ENCODE measurements at regions not wholly inside any gene's neighbourhood (a gene's known extent, or its start where the extent isn't known, plus 50 kb on each side); places are given as distances from the start of the nearest gene placed in this dataset.
A peak's percentile ranks its signal among the peaks of the same experiment; 100 is the strongest.

DNA sequence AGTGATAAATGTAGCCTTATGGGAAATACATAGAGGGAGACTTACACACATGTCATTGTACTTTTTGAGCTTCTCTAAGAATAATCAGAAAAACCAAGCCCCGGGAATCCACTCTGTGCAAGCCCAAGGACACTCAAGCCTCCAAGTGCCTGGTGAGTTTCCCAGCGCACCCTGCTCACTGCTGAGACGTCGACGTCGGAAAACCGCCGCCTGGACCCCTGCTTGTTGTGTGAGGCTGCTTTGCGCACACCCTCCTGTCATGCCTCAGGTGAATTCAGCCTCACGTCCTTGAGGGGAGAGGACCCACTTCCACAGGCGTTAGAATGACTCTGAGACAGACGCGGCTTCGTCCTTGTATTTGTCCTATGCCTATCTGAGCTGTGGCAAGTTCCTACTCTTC, 368.4 kb upstream of the AKR1E2 start:
- H3K9me3 Mint-ChIP-seq: peaks cover 0 to 1% (median 0%) of the 10 kb centered on the region in 7 donors
- H3K9me3 ChIP-seq (ENCODE audit: control insufficient read depth in 2 of 2, low read length in 2 of 2): no peaks in the 10 kb centered on the region
- no peak overlapping the region for H3K27ac ChIP-seq (ENCODE audit: insufficient read depth, low read length, poor library complexity, severe bottlenecking)
- no peaks in the 10 kb centered on the region for H3K27me3 ChIP-seq (ENCODE audit: control insufficient read depth, insufficient read depth, low read length)
- H3K27me3 Mint-ChIP-seq: peaks cover 4% of the 10 kb centered on the region
- no peaks in the 10 kb centered on the region for H3K36me3 Mint-ChIP-seq
- DNase-seq: no peak
- no peak overlapping the region for H3K4me3 Mint-ChIP-seq
- H3K27ac Mint-ChIP-seq: no peak overlapping the region
- peaks cover 0 to 4% (median 0%) of the 10 kb centered on the region in 4 donors for H3K4me1 Mint-ChIP-seq
- no peak overlapping the region for H3K4me3 ChIP-seq (ENCODE audit: low read depth, low read length)
- no peaks in the 10 kb centered on the region for H3K4me1 ChIP-seq (ENCODE audit: control insufficient read depth, insufficient read depth, low read length, poor library complexity, severe bottlenecking)
- H3K36me3 ChIP-seq (ENCODE audit: control insufficient read depth, insufficient read depth, low read length): no peaks in the 10 kb centered on the region
- ATAC-seq (ENCODE audit: low read depth in 2 of 2): no peak

DNA sequence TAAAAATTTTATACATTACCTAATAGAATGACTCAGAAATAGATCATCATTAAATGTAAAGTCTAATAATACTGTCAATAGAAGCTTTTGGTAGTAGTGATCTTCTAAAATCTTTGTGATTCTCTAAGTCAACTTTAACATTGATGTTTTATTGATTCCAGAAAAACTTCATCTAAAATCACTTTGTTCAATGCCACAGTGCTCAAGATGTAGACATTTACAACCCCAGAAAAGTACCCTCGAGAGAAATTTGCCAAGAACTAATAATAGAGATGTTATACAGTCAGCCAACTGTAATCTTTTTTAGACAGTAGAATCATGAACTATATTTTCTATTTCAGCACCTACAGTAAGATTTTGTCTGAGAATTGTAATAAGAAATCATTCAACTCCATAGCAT, 369.2 kb upstream of the AKR1E2 start:
- Mint-ChIP-seq H3K36me3 (no peaks in the 10 kb centered on the region), H3K27ac (no peak overlapping the region), H3K9me3 (peaks cover 0 to 1% (median 0%) of the 10 kb centered on the region in 7 donors), H3K27me3 (no peaks in the 10 kb centered on the region), H3K4me1 (no peaks in the 10 kb centered on the region), H3K4me3 (no peak overlapping the region)
- no peaks in the 10 kb centered on the region for H3K27me3 ChIP-seq (ENCODE audit: control insufficient read depth, insufficient read depth, low read length)
- no peaks in the 10 kb centered on the region for H3K4me1 ChIP-seq (ENCODE audit: control insufficient read depth, insufficient read depth, low read length, poor library complexity, severe bottlenecking)
- no peak overlapping the region for H3K27ac ChIP-seq (ENCODE audit: insufficient read depth, low read length, poor library complexity, severe bottlenecking)
- H3K4me3 ChIP-seq (ENCODE audit: low read depth, low read length): no peak overlapping the region
- no peak for DNase-seq
- no peaks in the 10 kb centered on the region for H3K36me3 ChIP-seq (ENCODE audit: control insufficient read depth, insufficient read depth, low read length)
- no peak for ATAC-seq (ENCODE audit: low read depth in 2 of 2)
- no peaks in the 10 kb centered on the region for H3K9me3 ChIP-seq (ENCODE audit: control insufficient read depth in 2 of 2, low read length in 2 of 2)

DNA sequence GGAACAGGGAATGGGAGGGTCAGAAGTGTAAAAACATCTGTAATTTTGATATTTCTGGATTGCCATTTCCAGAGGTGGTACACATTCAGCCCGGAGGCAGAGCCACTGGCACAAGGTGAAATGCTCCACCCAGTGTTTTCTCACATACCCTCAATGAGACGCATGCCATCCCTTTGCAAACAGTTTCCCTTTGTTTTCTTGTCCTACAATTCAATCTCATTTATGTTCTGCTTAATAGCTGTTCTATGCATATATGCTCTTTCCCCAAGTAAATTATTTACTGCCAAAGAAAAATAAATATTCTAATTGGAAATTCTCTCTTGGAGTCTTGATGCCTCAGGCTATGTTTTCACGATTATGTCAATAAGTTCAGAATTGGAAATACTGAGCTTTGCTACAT, 369.7 kb upstream of the AKR1E2 start:
- Mint-ChIP-seq H3K9me3 (peaks cover 0 to 1% (median 0%) of the 10 kb centered on the region in 7 donors), H3K4me1 (no peaks in the 10 kb centered on the region), H3K4me3 (no peak overlapping the region), H3K36me3 (no peaks in the 10 kb centered on the region), H3K27ac (no peak overlapping the region), H3K27me3 (no peaks in the 10 kb centered on the region)
- no peaks in the 10 kb centered on the region for H3K36me3 ChIP-seq (ENCODE audit: control insufficient read depth, insufficient read depth, low read length)
- H3K4me1 ChIP-seq (ENCODE audit: control insufficient read depth, insufficient read depth, low read length, poor library complexity, severe bottlenecking): no peaks in the 10 kb centered on the region
- no peaks in the 10 kb centered on the region for H3K9me3 ChIP-seq (ENCODE audit: control insufficient read depth in 2 of 2, low read length in 2 of 2)
- ATAC-seq (ENCODE audit: low read depth in 2 of 2): no peak
- no peak overlapping the region for H3K4me3 ChIP-seq (ENCODE audit: low read depth, low read length)
- no peak for DNase-seq
- H3K27ac ChIP-seq (ENCODE audit: insufficient read depth, low read length, poor library complexity, severe bottlenecking): no peak overlapping the region
- no peaks in the 10 kb centered on the region for H3K27me3 ChIP-seq (ENCODE audit: control insufficient read depth, insufficient read depth, low read length)

DNA sequence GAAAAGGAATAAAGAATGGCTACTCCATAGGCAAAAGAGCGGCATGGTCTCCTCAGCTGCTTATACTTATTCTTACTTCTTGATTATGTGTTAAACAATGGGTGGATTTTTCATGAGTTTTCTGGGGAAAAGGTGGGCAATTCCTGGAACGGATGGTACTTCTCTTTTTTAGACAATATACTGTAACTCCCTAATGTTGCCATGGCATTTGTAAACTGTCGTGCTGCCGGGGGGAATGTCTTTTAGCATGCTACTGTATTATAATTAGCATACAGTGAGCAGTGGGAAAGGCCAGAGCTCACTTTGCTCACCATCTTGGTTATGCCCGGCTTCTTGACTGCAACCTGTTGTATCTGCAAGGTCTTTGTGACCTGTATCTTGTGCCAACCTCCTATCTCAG, 372.1 kb upstream of the AKR1E2 start:
- Mint-ChIP-seq H3K27ac (no peak overlapping the region), H3K9me3 (peaks cover 0 to 1% (median 0%) of the 10 kb centered on the region in 7 donors), H3K4me1 (peaks cover 0 to 3% (median 0%) of the 10 kb centered on the region in 4 donors), H3K36me3 (no peaks in the 10 kb centered on the region), H3K4me3 (no peak overlapping the region), H3K27me3 (no peaks in the 10 kb centered on the region)
- Histone ChIP-seq H3K27ac (ENCODE audit: insufficient read depth, low read length, poor library complexity, severe bottlenecking) (no peak overlapping the region), H3K4me1 (ENCODE audit: control insufficient read depth, insufficient read depth, low read length, poor library complexity, severe bottlenecking) (no peaks in the 10 kb centered on the region), H3K27me3 (ENCODE audit: control insufficient read depth, insufficient read depth, low read length) (no peaks in the 10 kb centered on the region), H3K9me3 (ENCODE audit: control insufficient read depth in 2 of 2, low read length in 2 of 2) (no peaks in the 10 kb centered on the region), H3K36me3 (ENCODE audit: control insufficient read depth, insufficient read depth, low read length) (no peaks in the 10 kb centered on the region), H3K4me3 (ENCODE audit: low read depth, low read length) (no peak overlapping the region)
- DNase-seq (no peak), ATAC-seq (ENCODE audit: low read depth in 2 of 2) (no peak)

DNA sequence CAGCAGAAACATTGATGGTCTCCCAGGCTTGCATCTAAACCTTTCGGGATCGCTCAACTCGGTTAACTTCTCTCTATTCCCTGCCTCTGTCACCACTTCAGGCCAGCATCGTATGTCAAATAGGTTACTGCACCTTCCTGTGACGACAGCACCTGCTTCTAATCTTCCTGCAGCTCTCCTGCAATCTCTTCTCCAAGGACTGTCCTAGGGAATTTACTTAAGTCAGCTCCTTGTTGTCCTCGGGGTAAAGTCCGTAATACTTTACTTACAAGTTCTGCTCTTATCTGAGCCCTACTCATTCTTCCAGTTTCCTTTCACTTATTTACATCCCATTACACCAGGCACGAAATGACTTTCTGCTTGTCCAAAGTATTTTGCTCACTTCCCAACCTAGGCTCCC, 372.7 kb upstream of the AKR1E2 start:
- Histone ChIP-seq H3K36me3 (ENCODE audit: control insufficient read depth, insufficient read depth, low read length) (no peaks in the 10 kb centered on the region), H3K4me3 (ENCODE audit: low read depth, low read length) (no peak overlapping the region), H3K27ac (ENCODE audit: insufficient read depth, low read length, poor library complexity, severe bottlenecking) (no peak overlapping the region), H3K27me3 (ENCODE audit: control insufficient read depth, insufficient read depth, low read length) (no peaks in the 10 kb centered on the region), H3K9me3 (ENCODE audit: control insufficient read depth in 2 of 2, low read length in 2 of 2) (no peaks in the 10 kb centered on the region), H3K4me1 (ENCODE audit: control insufficient read depth, insufficient read depth, low read length, poor library complexity, severe bottlenecking) (no peaks in the 10 kb centered on the region)
- Mint-ChIP-seq H3K9me3 (peaks cover 0 to 2% (median 0%) of the 10 kb centered on the region in 7 donors), H3K36me3 (no peaks in the 10 kb centered on the region), H3K27me3 (no peaks in the 10 kb centered on the region), H3K27ac (no peak overlapping the region), H3K4me1 (peaks cover 0 to 3% (median 0%) of the 10 kb centered on the region in 4 donors), H3K4me3 (no peak overlapping the region)
- ATAC-seq (ENCODE audit: low read depth in 2 of 2): no peak
- no peak for DNase-seq

GRCh38 chr10:4450981-4451908, 374.8 kb upstream of the AKR1E2 start:
- Mint-ChIP-seq H3K4me1 (peaks cover 0 to 3% (median 0%) of the 10 kb centered on the region in 4 donors), H3K27me3 (peaks cover 2% of the 10 kb centered on the region), H3K27ac (no peak overlapping the region), H3K36me3 (no peaks in the 10 kb centered on the region), H3K9me3 (peaks cover 0 to 4% (median 0%) of the 10 kb centered on the region in 7 donors), H3K4me3 (no peak overlapping the region)
- no peaks in the 10 kb centered on the region for H3K9me3 ChIP-seq (ENCODE audit: control insufficient read depth in 2 of 2, low read length in 2 of 2)
- no peak overlapping the region for H3K27ac ChIP-seq (ENCODE audit: insufficient read depth, low read length, poor library complexity, severe bottlenecking)
- DNase-seq (no peak), ATAC-seq (ENCODE audit: low read depth in 2 of 2) (no peak)
- H3K4me3 ChIP-seq (ENCODE audit: low read depth, low read length): no peak overlapping the region
- no peaks in the 10 kb centered on the region for H3K4me1 ChIP-seq (ENCODE audit: control insufficient read depth, insufficient read depth, low read length, poor library complexity, severe bottlenecking)
- H3K36me3 ChIP-seq (ENCODE audit: control insufficient read depth, insufficient read depth, low read length): no peaks in the 10 kb centered on the region
- no peaks in the 10 kb centered on the region for H3K27me3 ChIP-seq (ENCODE audit: control insufficient read depth, insufficient read depth, low read length)

- no peaks in the 10 kb centered on the region for H3K36me3 Mint-ChIP-seq
- Histone ChIP-seq H3K4me3 (ENCODE audit: low read depth, low read length) (no peak overlapping the region), H3K27me3 (ENCODE audit: control insufficient read depth, insufficient read depth, low read length) (no peaks in the 10 kb centered on the region), H3K36me3 (ENCODE audit: control insufficient read depth, insufficient read depth, low read length) (no peaks in the 10 kb centered on the region), H3K9me3 (ENCODE audit: control insufficient read depth in 2 of 2, low read length in 2 of 2) (no peaks in the 10 kb centered on the region), H3K27ac (ENCODE audit: insufficient read depth, low read length, poor library complexity, severe bottlenecking) (no peak overlapping the region), H3K4me1 (ENCODE audit: control insufficient read depth, insufficient read depth, low read length, poor library complexity, severe bottlenecking) (no peaks in the 10 kb centered on the region)
- DNase-seq (no peak), ATAC-seq (ENCODE audit: low read depth in 2 of 2) (no peak)
- H3K27me3 Mint-ChIP-seq: peaks cover 6% of the 10 kb centered on the region
- peaks cover 0 to 5% (median under 1%) of the 10 kb centered on the region in 7 donors for H3K9me3 Mint-ChIP-seq
- no peak overlapping the region for H3K27ac Mint-ChIP-seq
- peaks cover 0 to 3% (median 0%) of the 10 kb centered on the region in 4 donors for H3K4me1 Mint-ChIP-seq
- no peak overlapping the region for H3K4me3 Mint-ChIP-seq
Measured at GRCh38 chr10:4450169-4450568, 375.8 kb upstream of the AKR1E2 start.

DNA sequence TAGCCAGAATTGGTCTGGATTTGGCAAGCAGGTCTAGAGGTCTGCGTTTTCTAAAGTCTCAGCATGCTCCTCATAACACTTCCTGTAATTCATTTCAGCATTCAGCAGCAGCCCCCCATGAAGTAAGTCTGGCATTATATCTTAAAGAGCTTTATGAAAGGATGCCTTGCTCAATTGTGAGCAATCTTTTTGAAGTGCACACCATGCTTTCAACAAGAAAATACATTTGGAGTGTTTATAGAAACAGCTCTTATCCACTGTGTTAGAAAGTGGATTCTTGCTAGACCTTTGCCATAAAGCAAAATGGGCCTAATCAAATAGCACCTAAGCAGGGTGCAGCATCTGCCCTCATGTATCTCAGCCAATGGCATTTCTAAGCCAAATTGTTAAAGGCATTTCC, 378.0 kb upstream of the AKR1E2 start:
- peaks cover 6% of the 10 kb centered on the region for H3K27me3 Mint-ChIP-seq
- no peaks in the 10 kb centered on the region for H3K36me3 Mint-ChIP-seq
- no peak overlapping the region for H3K27ac ChIP-seq (ENCODE audit: insufficient read depth, low read length, poor library complexity, severe bottlenecking)
- peak overlapping the region in 1 of 4 donors; percentile 71 for H3K4me3 Mint-ChIP-seq
- no peaks in the 10 kb centered on the region for H3K27me3 ChIP-seq (ENCODE audit: control insufficient read depth, insufficient read depth, low read length)
- H3K4me3 ChIP-seq (ENCODE audit: low read depth, low read length): no peak overlapping the region
- no peak for ATAC-seq (ENCODE audit: low read depth in 2 of 2)
- peaks cover 0 to 3% (median 0%) of the 10 kb centered on the region in 4 donors for H3K4me1 Mint-ChIP-seq
- H3K4me1 ChIP-seq (ENCODE audit: control insufficient read depth, insufficient read depth, low read length, poor library complexity, severe bottlenecking): no peaks in the 10 kb centered on the region
- no peaks in the 10 kb centered on the region for H3K36me3 ChIP-seq (ENCODE audit: control insufficient read depth, insufficient read depth, low read length)
- H3K9me3 Mint-ChIP-seq: peaks cover 0 to 13% (median 9%) of the 10 kb centered on the region in 7 donors
- H3K27ac Mint-ChIP-seq: no peak overlapping the region
- H3K9me3 ChIP-seq (ENCODE audit: control insufficient read depth in 2 of 2, low read length in 2 of 2): peaks cover 5 to 10% of the 10 kb centered on the region in 2 experiments
- DNase-seq: no peak

Data from CD4-positive, CD25-positive, alpha-beta regulatory T cell (primary cell).